NB4 (cell line): ENCODE measurements at regions not wholly inside any gene's neighbourhood (a gene's known extent, or its start where the extent isn't known, plus 50 kb on each side); places are given as distances from the start of the nearest gene placed in this dataset.
"Not testable (repeated sequence)": the region's sequence is repeated elsewhere in the genome, so short reads cannot be mapped to it uniquely, and the experiment has no call there.

Source experiments
- CTCF ChIP-seq: IDR thresholded peaks from one replicate; pipeline ENCODE4 v1.5.1; 2012; ENCODE audit warnings: low read depth, low read length
- MAX ChIP-seq: IDR thresholded peaks from 2 replicates; pipeline ENCODE4 v1.6.1; 2011; ENCODE audit warnings: low read depth, low read length
- MYC ChIP-seq: IDR thresholded peaks from 2 replicates; pipeline ENCODE4 v1.6.1; 2011; ENCODE audit warnings: low read depth, low read length
- POLR2A ChIP-seq: IDR thresholded peaks from 2 replicates; pipeline ENCODE4 v1.6.1; 2011; ENCODE audit warnings: mild to moderate bottlenecking; ENCODE audit not compliant: insufficient read length; ENCODE audit errors: extremely low read depth

- TF ChIP-seq CTCF, POLR2A, MAX, MYC: not testable (repeated sequence)
Observed at GRCh38 chr6:60308939-60309338, 1977.1 kb downstream of the KHDRBS2 start.
